Right hindlimb (tissue), 1 donor: ENCODE measurements at regions not wholly inside any gene's neighbourhood (a gene's known extent, or its start where the extent isn't known, plus 50 kb on each side); places are given as distances from the start of the nearest gene placed in this dataset.
"Not testable (repeated sequence)": the region's sequence is repeated elsewhere in the genome, so short reads cannot be mapped to it uniquely, and the experiment has no call there.

Source experiments
- DNase-seq: peaks from one replicate; pipeline ENCODE4 v3.0.0-alpha.2; 2018

DNA sequence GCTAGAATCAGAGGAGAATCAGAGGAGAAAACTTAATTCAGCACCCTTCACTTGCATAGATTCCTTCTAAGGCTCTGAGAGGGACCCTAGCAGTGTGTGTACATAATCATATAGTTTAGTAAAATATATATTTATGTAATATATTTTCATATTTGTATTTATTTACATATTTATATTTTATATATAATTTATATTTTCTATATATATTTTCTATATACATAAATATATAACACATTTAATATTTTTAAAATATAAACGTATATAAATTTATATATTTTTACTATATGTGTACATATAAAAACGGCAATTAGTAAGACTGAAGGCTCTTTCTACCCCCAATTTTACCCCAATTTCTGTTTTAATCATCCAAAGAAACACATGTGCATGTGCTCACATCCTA, 80.3 kb downstream of the NXPE2 start:
- no peak for DNase-seq

DNA sequence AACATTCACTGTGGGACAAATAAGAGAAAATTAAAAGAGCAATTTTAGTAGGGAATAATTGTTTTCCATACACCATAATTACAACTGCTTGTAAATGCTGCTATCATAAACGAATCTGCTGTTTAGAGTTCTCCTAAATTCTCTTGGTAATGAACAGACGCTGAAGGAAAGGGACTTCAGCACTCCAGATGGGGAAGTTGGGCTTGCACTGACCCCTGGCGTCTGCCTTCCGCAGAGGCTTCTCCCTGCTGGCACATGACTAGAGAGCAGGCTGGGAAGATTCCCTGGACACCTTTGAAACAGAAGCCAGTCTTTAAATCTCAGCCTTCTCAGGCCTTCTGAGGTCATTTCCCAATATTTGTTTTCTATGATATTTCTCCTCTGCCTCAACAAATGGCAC, 84.1 kb downstream of the NXPE2 start:
- DNase-seq = peak; percentile 74

DNA sequence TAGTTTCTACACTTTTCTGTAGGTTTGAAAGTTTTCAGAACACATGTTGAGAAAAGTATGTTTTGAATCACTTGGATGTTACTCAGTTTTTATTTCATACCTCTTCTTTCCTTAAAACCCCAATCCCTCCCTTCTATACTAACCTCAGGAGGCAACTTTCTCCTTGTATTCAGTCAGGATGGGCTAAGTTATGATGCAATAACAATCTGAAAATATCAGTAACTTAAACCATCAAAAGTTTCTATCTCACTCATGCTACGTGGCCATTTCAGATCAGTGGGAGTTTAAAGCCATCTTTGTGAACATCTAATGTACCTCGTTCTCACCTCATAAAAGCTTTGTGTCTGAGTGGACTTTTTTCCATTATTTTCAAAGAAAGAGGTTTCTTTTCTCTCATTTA, 86.2 kb downstream of the NXPE2 start:
- no peak for DNase-seq

DNA sequence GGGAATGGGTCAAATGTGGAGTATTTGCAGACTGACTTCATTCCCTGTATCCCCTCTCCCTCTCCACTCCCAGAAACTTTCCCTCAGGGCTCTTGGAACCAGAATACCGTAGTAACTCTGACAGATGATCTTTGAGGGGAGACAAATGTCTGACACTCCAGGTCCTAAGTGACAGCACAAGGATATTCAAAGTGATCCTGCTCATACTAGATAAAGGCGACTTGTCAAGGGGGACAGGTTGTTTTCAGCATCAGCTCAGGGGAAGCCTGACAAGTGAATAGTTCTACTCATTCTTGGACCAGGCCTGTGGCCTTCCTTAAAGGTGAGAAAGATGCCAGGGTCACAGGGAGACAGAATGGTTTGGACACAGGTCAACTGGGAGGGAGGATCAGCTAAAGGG, 92.8 kb downstream of the NXPE2 start:
- DNase-seq = no peak

DNA sequence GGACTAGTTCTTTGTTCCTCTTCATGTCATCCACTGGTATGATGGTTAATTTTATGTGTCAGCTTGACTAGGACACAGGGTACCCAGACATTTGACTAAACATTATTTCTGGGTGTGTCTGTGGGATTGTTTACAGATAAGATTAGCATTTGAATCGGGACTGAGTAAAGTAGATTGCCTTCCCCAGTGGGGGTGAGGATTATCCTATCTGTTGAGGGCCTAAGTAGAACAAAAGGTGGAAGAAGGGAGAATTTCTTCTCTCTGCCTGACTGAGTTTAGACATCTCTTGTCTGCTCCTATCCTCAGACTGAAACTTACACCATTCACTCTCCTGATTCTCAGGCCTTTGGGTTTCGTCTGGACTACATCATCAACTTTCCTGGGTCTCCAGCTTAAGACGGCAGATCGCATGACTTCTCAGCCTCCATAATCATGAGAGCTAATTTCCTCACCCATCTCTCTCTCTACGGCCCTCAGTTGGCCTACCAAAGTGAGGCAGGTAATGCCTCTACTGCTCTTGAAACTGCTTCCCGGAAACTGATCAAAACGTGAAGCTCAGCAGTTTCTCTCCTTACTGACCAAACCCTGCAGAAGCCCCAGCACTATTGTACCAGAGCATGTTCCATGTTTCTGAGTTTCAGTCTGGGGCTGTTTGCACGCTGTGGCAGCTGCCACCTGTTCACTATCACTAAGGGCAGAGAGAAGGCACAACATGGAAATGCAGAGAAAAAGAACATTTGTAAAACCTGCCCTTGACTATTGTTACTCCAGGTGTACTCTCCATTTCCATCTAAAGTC, 95.4 kb downstream of the NXPE2 start:
- no peak for DNase-seq

DNA sequence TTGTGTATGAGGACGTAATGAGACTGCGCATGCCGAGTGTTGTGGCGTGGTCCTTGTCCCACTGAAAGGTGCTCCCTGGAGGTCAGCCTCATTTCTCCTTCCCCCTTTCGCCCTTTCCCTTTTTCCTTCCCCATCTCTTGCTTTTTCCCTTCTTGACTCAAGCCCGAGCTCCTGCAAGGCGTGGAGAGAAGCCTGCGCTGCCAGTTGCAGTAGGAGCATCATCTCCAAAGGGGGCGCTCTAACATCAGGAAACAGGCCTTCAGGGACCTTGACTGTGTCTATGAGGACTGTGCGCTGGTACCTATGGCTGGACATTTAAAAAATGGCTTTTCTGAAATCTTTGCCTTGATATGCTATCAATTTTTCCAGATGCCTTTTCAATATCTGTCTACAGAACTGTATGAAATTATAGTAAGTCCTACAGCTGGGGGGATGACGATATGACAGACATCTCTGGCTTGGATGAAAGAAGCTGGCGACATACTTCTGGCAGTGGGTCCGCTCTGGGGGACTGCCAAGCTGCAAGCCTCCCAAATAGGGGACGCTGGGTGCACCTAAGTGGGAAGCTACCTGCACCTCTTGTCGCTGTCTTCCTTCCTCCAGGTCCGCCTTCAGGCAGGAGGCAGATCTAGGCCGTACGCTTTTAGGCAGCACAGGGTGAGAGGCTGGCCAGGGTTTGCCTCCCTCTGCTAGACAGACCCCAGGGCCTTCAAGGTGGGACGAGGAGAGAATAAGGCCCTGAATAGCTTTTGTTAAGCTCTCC, 96.5 kb downstream of the NXPE2 start:
- peak; percentile 80 for DNase-seq

DNA sequence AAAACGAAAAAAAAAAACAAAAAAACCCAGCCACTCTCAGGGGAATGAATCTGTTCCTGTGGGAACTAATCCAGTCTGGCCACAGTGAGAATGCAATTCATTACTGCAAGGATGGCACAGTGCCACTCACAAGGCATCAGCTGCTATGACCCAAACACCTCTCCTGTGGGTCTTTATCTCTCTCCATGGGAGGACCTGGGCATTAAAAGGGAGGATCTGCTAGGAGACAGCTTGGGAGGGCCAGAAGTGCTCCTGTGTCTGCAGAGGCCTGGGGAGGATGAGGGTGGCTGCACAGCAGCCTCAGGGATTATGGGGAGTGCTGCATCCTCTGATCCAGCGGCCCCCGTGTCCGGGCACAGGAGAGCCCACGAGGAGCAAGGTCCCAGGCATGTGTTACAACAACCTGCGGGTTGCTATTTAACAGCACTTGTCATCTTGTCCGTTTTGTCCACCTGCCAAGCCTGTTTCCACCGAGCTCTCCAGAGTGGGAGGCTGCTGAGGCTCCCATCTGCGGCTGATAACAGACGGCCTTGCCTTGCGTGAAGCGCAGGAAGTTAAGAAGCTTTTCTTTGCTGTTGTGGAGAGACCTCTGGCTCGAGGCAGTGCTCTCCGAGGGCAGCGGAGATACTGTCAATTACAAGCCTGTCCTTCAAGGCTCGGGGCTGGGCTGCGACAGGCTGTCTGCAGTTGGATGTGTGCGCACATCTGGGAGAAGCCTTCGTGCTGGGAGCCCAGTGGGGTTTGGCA, 97.7 kb downstream of the NXPE2 start:
- no peak for DNase-seq

DNA sequence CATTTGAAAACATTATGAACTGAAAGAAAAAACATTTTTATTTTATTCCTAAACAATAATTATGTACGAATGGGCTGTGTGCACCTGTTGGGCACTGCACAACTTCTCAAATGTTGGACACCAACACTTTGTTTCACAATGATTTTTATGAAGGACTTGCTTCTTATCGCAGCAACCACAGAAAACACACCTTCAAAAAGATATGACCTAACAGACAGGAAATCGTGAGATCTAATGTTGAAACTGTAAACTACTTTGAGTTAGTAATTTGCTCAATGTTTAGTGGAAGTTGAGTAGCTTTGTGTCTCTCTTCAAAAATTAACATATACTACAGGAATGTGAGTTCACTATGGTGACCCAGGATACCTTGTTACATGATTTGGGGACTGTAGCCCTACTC, 98.6 kb downstream of the NXPE2 start:
- no peak for DNase-seq

DNA sequence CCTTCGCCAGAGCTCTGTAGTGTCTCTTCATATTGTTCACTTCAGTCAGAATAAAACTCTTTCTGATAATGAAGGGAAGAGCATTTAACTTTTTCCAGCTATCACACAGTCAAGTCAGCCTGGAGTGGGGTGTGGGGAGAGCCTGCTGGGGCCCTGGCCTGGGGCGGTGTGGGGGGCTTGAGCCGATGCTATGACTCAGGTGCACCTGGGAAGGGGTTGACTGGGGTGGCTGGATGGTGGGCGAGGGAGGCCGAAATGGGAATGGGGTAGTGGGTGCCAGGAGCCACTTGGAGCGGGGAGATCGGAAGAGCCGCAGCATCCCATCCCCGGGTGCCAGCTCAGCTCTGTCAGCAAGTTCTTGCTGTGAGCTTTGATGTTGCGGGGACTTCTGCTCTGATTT, 100.9 kb downstream of the NXPE2 start:
- DNase-seq = no peak

DNA sequence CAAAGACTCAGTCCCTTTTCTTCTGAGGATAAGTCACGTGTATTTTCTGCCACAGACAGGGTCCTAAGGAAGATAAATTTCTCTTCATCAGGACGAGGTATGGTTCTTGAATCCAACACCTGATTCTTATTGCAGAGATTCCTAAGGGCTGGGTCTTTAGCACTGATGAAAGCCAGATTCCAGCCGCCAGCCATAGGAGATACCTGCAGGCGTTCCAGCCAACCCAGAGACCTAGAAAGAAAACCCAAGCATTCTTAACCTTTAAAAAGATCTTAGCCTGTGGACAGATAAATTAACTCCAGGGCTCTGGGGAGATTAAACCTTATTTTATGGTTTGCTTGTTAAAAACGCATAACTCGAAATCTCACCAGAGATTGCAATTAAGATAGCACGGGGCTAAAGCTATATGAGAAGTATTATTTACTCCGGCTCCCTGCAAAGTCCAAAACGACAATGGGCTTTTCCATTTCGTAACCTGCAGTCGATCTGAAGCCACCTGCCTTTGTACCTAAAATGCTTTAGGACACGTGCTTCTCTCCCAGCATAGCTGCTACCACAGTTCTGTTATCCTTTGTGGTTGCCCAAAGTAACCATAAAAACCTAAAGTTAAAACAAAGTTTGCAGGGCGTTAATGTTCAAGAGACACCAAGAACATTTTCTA, 104.5 kb downstream of the NXPE2 start:
- DNase-seq = no peak

DNA sequence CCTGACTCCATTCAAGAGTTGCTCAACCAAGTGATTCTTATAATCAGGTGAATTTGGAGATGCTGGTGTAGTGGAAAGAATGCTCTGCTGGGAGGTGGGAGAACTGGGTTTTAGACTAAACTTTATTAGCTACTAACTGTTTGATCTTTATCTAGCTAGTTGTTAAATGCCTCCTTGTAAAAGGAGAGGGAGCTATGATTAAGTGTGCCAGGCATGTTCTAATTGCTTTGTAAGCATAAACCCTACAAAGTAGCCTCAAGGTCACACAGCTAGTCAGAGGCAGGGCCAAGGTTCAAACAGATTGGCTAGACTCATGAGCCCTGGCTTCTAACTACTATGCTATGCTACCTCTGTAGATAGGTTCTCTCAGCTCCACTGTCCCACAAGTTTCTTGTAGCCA, 105.5 kb downstream of the NXPE2 start:
- DNase-seq = no peak

DNA sequence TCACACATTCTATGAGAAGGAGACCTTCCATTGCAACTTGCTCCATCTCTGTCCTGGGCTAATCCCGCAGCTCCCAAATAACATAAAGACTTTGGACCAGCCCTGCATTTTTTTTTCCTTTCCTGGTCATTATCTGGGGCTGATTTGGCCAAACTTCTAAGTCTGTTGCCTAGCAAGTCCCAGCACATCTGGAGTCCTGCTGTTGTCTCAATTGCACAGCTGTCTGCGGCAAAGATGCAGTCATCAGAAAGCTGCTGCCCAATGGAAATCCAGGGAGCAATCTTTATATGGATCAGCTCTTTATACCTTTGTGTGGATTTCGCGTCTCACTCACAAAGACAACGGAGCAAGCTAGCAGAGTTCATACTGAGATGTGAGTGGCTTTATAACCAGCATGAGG, 105.9 kb downstream of the NXPE2 start:
- peak; percentile 43 for DNase-seq

DNA sequence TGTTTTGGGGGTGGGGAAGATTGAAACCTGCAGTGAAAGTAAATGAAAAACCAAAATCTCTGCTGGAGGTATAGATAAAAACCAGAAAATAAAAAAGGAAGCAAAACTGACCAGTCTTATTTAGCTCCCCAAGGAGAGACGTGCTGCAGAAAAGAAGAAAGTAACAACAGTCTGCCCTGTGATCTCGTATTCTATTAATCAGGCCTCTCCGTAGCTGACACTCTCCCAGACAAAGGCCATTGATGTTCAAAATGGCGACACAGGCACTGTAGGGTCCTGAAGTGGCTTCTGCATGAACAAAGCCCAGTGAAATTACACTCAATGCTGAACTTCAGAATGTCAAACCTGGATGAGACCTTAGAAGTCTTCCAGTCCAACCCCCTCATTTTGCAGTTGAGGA, 106.6 kb downstream of the NXPE2 start:
- DNase-seq = no peak

DNA sequence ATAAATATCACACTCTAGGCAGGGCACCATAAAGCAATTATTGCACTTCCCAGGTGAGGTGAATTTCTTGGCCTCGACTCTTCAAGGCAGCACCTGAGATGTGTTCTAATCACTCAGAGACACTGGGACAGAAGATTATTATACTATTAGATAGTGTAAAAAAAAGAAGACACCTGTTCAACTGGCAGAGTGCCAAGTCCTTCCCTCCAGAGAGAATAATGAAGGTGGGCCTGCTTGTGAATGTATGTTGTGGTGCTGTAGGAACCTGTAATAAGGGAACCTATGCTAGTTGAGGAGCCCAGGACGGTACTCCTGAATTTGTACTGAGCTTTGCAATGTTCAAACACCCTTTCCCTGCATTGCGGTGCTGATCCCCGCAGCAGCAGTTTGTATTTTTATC, 107.5 kb downstream of the NXPE2 start:
- DNase-seq = no peak

DNA sequence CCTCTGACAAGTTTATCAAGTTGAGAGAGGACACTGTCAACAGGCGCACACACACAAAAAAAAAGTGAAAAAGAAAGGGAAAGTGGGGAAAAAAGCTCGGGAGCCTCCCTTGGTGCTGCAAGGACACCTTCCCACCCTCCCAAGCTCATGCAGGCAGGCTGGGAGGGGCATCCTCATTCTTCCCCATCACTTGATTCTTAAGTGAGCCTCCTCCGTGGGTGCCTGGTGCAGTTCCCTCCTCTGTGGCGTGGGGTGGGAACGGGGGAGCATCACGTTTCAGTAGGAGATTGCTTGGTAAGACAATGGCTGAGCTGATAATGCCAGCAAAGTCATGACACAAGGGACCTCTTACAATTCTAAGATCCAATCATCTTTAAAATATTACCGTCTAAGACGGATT, 108.8 kb downstream of the NXPE2 start:
- no peak for DNase-seq

DNA sequence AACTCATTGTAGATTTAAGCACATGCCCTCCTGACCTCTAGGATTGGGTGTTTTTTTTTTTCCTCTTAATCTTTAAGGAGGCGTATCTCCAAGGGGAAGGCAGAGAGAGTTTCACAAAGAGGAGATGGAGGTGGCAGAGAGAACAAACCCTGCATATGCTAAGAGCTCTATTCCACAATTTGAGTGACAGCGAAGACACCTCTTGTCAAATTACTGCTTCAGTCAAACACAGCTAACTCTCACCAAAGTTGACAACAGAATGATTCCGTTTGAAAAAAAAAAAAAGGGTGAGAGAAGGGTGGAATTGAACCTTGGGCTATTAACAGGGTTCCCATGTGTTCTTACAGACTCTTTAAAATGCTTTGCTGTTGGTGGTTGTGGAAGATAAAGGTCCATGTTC, 112.6 kb downstream of the NXPE2 start:
- DNase-seq = no peak

DNA sequence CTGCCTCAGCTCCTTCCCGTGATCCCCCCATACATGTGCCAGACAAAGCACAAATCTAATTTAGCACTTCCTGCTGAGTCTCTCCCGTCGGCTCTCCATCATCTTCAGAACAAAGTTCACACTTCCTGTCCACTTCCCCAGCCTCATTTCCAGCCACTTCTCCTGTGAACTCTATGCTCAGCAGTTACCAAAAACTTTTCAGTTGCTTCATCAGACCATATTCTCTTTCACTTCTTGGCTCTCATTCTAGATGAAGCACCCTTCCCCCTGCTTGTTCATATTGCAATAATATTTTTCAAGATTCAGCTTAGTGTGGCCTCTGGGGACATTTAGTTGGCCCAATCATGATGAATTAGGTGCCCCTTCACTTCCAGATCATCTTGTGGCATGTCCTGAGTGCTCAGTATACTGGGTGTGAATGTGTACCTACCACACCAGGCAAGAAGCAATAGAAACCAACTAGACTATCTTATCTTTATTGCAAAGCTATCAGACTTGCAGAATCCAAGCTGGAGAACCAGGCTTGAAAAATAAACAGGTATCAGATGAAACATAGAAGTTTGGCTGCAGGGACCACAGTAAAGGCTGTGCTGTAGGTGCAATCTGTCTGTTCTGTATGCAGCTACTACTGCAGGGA, 115.8 kb downstream of the NXPE2 start:
- DNase-seq = no peak

DNA sequence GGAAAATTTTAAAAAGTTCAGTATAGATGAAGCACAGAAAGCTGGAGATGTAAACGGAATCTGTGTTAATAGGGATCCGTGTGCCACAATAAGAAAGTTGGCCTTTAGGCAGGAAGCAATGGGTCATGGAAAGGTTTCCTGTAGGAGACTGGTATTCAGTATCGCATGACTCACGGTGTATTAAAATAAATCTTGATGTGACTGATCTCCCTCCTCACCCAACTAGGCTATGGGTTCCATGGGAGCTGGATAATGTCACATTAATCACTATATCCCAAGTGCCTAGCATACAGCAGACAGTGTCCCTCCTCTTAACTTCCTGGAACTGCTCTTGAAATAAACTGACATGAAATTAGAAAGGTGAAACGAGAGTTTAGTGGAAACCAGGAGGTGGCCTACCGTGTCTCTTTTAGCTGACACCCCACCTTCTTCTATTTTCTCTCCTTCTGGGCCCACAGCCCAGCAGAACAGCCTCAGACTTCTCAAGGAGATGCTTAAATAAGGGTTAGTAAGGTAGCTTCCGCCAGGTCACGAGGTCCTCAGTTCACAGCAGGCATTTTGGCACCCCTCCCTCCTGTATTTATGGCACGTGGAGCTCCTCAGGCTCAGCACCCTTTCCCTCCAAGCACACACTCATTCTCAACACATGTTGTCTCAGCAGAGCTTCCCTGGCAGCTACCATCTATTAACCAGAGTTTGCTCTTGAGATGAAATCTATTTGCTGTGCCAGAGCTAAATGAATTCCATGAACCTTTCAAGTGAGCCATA, 118.8 kb downstream of the NXPE2 start:
- DNase-seq = no peak

DNA sequence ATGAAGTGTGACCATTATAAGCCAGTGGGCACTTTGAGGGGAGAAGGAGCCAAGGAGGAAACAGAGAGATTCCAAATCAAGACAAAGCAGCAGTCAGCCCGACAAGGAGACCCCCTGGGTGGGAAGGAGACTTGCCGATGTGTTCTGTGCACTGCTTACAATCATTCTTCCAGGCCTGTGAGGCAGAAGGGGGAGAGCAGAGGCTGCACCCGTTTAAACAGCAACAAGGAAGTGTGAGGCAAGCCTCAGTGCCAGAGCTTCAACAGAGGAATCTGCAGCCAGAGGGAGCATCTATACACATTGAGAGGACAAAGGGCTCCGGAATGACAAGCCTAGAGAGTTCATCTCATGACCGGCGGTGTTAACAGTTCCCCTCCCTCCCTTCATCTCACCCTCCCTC, 121.1 kb downstream of the NXPE2 start:
- no peak for DNase-seq

DNA sequence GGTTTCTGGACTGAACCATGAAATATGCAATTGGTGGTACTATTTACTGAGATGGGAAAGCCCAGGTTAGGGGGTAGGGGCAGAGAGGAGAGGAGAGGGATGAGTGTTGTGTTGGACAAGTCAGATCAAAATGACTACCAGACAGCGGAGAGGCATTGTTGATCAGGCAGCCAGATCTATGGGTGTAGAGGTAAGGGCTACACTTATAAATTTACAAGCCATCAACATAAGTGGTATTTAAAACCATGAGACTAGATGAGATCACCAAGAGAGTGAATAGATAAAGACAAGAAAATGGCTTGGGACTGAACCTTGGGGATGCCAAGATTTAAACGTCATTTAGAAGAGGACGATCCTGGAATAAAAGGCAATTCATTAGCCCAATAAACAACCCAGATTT, 123.4 kb downstream of the NXPE2 start:
- DNase-seq = no peak

DNA sequence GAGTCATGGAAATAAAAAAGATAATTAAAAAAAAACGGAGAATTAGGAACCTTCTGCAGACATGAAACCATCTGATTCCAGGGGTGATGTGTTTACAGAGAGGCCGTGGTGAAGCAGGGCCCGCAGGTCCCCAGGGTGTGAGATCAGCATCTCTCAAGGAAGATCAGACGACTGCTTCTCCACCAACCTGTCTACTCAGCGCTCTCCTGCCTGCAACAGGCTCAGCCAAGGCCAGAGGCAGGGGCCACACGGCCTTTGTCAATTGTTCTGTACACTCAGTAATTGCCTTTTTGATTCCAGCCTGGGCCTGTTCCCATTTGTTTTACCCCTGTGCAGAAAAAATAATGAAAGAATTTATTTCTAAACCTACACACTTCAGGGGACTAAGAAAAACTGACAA, 124.6 kb downstream of the NXPE2 start:
- DNase-seq = no peak

DNA sequence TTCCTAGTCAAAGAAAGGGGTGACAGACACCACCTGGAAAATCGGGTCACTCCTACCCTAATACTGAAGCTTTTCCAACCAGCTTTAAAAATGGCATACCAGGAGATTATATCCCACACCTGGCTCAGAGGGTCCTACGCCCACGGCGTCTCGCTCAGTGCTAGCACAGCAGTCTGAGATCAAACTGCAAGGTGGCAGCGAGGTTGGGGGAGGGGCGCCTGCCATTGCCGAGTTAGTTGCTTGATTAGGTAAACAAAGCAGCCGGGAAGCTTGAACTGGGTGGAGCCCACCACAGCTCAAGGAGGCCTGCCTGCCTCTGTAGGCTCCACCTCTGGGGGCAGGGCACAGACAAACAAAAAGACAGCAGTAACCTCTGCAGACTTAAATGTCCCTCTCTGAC, 127.1 kb downstream of the NXPE2 start:
- not testable (repeated sequence) for DNase-seq
